ENCODE measurements at regions not wholly inside any gene's neighbourhood (a gene's known extent, or its start where the extent isn't known, plus 50 kb on each side); places are given as distances from the start of the nearest gene placed in this dataset.

- TF ChIP-seq EZH2 (IDR thresholded peaks at IDR 0.05; ENCODE audit: borderline replicate concordance, insufficient read depth, low read depth, low read length, poor library complexity, severe bottlenecking) (no peak), CTCF (IDR thresholded peaks at IDR 0.05) (no peak)
These were observed 286.9 kb downstream of the MEIS1 start for GRCh38 chr2:66721776-66722175.
